ENCODE measurements at regions not wholly inside any gene's neighbourhood (a gene's known extent, or its start where the extent isn't known, plus 50 kb on each side); places are given as distances from the start of the nearest gene placed in this dataset.
"Not testable (repeated sequence)": the region's sequence is repeated elsewhere in the genome, so short reads cannot be mapped to it uniquely, and the experiment has no call there.

DNA sequence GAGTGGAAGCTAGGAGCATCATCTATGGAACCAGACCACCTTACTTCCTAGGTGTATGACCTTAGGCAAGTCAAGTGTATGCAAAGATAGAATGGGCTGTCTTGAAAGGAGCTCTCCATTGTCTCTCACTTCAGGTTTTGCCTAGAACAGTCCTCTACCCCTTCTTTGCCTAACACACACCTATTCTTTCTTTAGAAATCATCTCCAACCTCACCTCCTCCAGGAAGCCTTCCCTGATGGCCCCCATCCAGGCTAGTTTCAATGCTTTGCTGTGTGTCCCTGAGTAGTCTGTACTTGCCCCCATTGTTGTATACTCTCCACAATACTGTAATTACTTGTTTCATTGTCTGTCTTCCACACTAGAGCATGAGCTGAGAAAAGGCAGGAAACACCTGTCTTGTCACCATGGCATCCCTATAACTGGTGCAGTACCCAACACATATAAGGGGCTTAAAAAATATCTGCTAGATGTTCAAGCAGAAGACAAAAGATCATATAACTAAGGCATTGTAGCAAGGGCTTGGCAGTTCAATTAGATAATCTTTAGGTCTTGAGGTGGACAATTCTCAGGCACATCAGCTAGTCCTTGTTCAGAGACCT, 83.0 kb downstream of the RRAGC start:
- POLR2A ChIA-PET: no interaction called here

GRCh38 chr1:38775175-38775845, 84.3 kb downstream of the RRAGC start:
- TF ChIP-seq, protein P1, sequence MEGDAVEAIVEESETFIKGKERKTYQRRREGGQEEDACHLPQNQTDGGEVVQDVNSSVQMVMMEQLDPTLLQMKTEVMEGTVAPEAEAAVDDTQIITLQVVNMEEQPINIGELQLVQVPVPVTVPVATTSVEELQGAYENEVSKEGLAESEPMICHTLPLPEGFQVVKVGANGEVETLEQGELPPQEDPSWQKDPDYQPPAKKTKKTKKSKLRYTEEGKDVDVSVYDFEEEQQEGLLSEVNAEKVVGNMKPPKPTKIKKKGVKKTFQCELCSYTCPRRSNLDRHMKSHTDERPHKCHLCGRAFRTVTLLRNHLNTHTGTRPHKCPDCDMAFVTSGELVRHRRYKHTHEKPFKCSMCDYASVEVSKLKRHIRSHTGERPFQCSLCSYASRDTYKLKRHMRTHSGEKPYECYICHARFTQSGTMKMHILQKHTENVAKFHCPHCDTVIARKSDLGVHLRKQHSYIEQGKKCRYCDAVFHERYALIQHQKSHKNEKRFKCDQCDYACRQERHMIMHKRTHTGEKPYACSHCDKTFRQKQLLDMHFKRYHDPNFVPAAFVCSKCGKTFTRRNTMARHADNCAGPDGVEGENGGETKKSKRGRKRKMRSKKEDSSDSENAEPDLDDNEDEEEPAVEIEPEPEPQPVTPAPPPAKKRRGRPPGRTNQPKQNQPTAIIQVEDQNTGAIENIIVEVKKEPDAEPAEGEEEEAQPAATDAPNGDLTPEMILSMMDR (IDR thresholded peaks at IDR 0.05; ENCODE audit: insufficient read depth, low read length, missing control alignments): no peak
- CTCF ChIA-PET: interaction anchor here (1.1 kb wide), 1 partner anchor 9 kb away, joined by 3 read pairs; no protein-coding TSS in a partner anchor
- POLR2A ChIA-PET: no interaction called here
- no peak for DNase-seq (ENCODE audit: low read depth, low spot score)
- H3K4me3 ChIP-seq (ENCODE audit: low read depth, low read length): no peak overlapping the region

More for the DNA sequence above, 83.0 kb downstream of the RRAGC start:
- DNase-seq (ENCODE audit: low read depth, low spot score): no peak
- TF ChIP-seq, protein P1 (IDR thresholded peaks at IDR 0.05; ENCODE audit: insufficient read depth, low read length, missing control alignments): no peak
- H3K4me3 ChIP-seq (ENCODE audit: low read depth, low read length): no peak overlapping the region
- CTCF ChIA-PET: no interaction called here

DNA sequence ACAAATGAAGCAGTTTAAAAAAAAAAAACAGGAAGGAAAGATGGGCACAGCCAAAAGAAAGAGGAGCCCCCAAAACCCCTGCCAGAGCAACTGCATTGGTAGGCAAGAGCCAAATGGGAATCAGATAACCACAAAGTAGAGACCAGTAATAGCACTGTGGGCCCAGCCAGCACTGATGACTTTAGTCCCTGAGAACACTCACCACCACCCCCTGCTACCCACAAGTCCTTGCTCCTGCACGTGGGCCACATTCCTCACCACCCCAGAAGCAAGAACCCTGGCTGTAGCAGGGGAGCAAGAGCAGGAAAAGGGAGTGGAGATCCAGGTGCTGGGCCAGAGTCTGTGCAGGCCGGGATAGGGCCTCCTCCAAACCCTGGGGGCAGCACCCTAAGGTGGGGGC, 86.1 kb downstream of the RRAGC start:
- TF ChIP-seq, protein P1 (IDR thresholded peaks at IDR 0.05; ENCODE audit: insufficient read depth, low read length, missing control alignments): no peak
- POLR2A ChIA-PET: no interaction called here
- no peak overlapping the region for H3K4me3 ChIP-seq (ENCODE audit: low read depth, low read length)
- CTCF ChIA-PET: no interaction called here
- no peak for DNase-seq (ENCODE audit: low read depth, low spot score)

DNA sequence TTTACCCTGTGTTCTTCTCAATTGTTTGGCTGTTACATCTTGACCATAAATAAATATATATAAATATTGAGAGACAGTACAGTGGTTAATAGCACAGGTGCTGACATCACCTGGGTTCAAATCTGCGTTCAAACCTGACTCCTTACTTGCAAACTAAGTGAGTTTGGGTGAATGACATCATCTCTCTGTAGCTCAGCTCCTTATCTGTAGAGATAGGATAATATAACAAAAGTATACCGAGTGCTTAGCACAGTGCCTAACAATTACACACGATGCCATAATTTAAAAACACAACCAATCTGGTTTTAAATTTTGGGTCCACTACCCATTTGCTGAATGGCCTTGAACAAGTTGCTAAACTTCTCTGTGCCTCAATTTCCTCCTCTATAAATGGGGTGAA, 86.6 kb downstream of the RRAGC start:
- ChIA-PET CTCF (interaction anchor here (0.6 kb wide), 1 partner anchor 66 kb away, joined by 3 read pairs; no protein-coding TSS in a partner anchor), POLR2A (no interaction called here)

GRCh38 chr1:38772026-38772425, 87.5 kb downstream of the RRAGC start:
- ChIA-PET CTCF (no interaction called here), POLR2A (no interaction called here)
- H3K4me3 ChIP-seq (ENCODE audit: low read depth, low read length): no peak overlapping the region
- TF ChIP-seq, protein P1 (IDR thresholded peaks at IDR 0.05; ENCODE audit: insufficient read depth, low read length, missing control alignments): no peak
- DNase-seq (ENCODE audit: low read depth, low spot score): no peak

More for the DNA sequence above, 86.6 kb downstream of the RRAGC start:
- TF ChIP-seq, protein P1 (IDR thresholded peaks at IDR 0.05; ENCODE audit: insufficient read depth, low read length, missing control alignments): no peak
- H3K4me3 ChIP-seq (ENCODE audit: low read depth, low read length): no peak overlapping the region
- no peak for DNase-seq (ENCODE audit: low read depth, low spot score)

GRCh38 chr1:38770516-38771173, 88.9 kb downstream of the RRAGC start:
- POLR2A ChIA-PET; H3K4me3 ChIP-seq (ENCODE audit: low read depth, low read length); DNase-seq (ENCODE audit: low read depth, low spot score); CTCF ChIA-PET: not testable (repeated sequence)
